ENCODE measurements at regions not wholly inside any gene's neighbourhood (a gene's known extent, or its start where the extent isn't known, plus 50 kb on each side); places are given as distances from the start of the nearest gene placed in this dataset.

DNA sequence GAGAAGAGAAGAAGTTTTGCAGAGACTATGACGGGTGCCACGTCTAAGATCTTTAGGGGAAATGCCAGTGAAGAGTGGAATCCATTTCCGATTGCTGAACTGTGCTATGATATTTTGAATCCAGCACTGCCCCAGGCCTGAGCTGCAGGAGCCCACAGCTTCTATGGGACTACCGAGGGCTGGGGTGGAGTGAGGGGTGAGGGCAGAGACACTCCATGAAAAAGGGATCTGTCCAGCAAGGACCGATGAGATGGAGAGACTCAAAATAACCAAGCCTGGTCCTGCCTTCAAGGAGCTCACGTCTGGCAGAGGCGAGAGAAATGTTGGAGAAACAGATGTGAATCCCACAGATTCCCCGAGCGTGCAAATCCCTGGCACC lies 79.8 kb upstream of the MEF2A start:
- TF ChIP-seq, protein P1, sequence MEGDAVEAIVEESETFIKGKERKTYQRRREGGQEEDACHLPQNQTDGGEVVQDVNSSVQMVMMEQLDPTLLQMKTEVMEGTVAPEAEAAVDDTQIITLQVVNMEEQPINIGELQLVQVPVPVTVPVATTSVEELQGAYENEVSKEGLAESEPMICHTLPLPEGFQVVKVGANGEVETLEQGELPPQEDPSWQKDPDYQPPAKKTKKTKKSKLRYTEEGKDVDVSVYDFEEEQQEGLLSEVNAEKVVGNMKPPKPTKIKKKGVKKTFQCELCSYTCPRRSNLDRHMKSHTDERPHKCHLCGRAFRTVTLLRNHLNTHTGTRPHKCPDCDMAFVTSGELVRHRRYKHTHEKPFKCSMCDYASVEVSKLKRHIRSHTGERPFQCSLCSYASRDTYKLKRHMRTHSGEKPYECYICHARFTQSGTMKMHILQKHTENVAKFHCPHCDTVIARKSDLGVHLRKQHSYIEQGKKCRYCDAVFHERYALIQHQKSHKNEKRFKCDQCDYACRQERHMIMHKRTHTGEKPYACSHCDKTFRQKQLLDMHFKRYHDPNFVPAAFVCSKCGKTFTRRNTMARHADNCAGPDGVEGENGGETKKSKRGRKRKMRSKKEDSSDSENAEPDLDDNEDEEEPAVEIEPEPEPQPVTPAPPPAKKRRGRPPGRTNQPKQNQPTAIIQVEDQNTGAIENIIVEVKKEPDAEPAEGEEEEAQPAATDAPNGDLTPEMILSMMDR (IDR thresholded peaks at IDR 0.05) = no peak
- Histone ChIP-seq H3K36me3 (no peaks in the 10 kb centered on the region), H3K9me3 (no peaks in the 10 kb centered on the region), H3K4me3 (peak overlapping the region; percentile 41 to 57), H3K27me3 (no peaks in the 10 kb centered on the region), H3K4me1 (peaks cover 0 to 17% (median 12%) of the 10 kb centered on the region in 4 donors), H3K27ac (peak overlapping the region; percentile 74 to 77)
- DNase-seq = no peak
- intact Hi-C loops (cut with DNase I; ENCODE audit: low total_unique reads) = no loop called here

DNA sequence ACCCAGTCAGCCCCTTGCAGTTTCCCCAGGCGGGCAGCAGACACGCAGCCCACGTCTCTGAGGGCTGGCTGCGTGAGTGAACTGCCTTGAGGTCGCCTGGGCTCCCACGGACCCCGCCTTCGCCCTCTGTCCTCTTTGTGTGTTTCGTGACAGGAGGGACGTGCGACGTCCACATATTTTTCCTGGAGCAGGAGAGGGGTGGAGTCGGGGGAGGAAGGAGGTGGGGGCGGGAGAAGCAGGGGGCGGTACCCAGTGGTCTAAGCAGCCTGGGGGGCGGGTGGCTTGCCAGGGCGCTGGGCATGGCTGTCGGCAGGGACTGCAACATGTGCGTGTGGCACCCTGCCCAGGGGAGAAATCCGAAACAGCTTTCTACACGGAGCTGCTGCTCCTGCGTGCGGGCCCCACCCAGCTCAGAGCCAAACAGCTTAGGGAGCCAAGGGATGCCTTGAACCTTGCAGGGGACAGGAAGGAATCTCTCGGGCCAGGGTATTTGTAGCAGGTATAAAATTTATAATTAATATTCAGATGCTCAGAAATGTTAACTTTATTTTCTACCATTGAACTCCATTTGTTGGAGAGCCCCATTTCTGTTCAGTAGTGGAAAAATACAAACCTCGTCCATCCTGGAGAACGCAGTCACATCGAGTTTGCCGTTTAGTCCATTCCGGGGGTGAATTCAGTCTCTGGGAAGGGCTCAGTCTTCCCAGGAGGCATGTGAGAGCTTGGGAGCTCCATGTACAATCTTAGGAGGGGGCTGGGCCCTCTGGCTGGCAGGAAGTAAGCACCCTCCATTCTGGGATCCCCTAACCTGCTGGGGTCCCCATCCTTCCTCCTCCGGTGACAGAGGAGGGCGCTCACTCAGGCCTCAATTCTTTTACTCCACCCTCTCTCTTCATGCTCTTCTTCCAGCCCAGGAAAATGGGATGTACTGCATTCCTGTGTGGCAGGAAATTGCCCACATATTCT lies 79.1 kb upstream of the MEF2A start:
- Histone ChIP-seq H3K4me3 (peak overlapping the region; percentile 41 to 57), H3K4me1 (peaks cover 0 to 17% (median 12%) of the 10 kb centered on the region in 4 donors)
- TF ChIP-seq, protein P1 (IDR thresholded peaks at IDR 0.05) = no peak

DNA sequence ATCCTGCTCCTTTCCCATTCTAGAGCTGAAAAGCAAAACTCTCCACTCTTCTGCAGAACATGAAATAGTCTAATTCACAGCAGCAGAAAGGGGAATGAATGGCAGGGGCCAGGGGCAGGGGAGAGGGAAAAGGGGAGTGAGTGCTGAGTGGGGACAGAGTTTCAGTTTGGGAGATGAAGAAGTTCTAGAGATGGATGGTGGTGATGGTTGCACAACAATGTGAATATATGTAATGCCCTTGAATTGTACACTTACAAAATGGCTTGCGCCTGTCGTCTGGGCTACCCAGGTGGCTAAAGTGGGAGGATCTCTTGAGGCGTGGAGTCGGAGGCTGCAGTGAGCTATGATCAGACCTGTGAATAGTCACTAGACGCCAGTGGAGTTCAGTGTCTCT lies 78.5 kb upstream of the MEF2A start:
- Histone ChIP-seq H3K4me3 (peak overlapping the region; percentile 41 to 57), H3K27ac (peak overlapping the region; percentile 74 to 77), H3K4me1 (peaks cover 0 to 17% (median 12%) of the 10 kb centered on the region in 4 donors), H3K27me3 (no peaks in the 10 kb centered on the region), H3K9me3 (no peaks in the 10 kb centered on the region), H3K36me3 (no peaks in the 10 kb centered on the region)
- intact Hi-C loops (cut with DNase I; ENCODE audit: low total_unique reads) = no loop called here
- DNase-seq = no peak
- TF ChIP-seq, protein P1 (IDR thresholded peaks at IDR 0.05) = no peak

More for the DNA sequence above, 79.1 kb upstream of the MEF2A start:
- no peaks in the 10 kb centered on the region for H3K36me3 ChIP-seq
- H3K27me3 ChIP-seq = no peaks in the 10 kb centered on the region
- peak; percentile 87 to 96 for DNase-seq
- no peaks in the 10 kb centered on the region for H3K9me3 ChIP-seq
- peak overlapping the region; percentile 74 to 77 for H3K27ac ChIP-seq
- intact Hi-C loops (cut with DNase I; ENCODE audit: low total_unique reads) = no loop called here

DNA sequence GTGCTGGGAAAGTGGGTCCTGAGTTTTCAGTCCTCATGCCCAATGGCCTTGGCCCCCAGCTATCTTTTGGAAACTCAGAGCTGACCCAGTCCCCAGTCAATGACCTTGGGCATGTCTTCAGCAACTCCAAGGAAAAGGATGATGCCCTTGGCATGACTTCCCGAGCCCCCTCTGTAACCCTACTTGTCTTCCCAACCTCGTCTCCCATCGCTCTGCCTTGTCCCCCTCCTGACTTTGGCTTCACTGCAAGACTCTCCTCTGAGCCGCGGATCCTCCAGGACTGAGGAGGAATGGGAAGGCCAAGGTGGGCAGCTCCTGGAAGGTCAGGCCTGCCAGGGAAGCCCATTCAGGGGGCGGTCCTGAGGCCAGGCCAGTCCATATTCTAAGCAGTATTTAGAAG lies 73.5 kb upstream of the MEF2A start:
- TF ChIP-seq, protein P1 (IDR thresholded peaks at IDR 0.05) = no peak
- Histone ChIP-seq H3K27me3 (no peaks in the 10 kb centered on the region), H3K4me3 (no peak overlapping the region), H3K4me1 (peaks cover 0 to 13% (median 2%) of the 10 kb centered on the region in 4 donors), H3K27ac (no peak overlapping the region), H3K36me3 (no peaks in the 10 kb centered on the region), H3K9me3 (no peaks in the 10 kb centered on the region)
- DNase-seq = no peak
- intact Hi-C loops (cut with DNase I; ENCODE audit: low total_unique reads) = no loop called here

DNA sequence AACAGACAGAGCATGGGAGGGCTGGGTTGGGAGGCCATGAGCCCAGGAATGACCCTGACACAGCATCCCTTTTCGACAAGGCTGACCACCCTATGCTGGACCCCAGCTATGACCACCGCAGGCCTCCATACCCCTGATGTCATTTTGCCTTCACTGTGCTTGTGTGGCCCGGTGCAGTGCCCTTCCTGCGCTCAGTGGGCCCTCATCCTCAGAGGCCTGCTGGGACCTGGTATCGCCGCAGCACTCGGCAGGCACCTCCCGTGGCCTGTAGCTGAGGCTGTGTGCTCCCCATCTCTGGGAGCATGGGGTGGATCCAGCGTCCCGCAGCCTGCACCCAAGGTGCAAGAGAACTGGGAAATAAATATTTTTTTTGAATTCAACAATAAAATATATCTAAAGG lies 73.1 kb upstream of the MEF2A start:
- peaks cover 0 to 11% (median 0%) of the 10 kb centered on the region in 4 donors for H3K4me1 ChIP-seq
- H3K27me3 ChIP-seq = no peaks in the 10 kb centered on the region
- H3K4me3 ChIP-seq = no peak overlapping the region
- intact Hi-C loops (cut with DNase I; ENCODE audit: low total_unique reads) = no loop called here
- TF ChIP-seq, protein P1 (IDR thresholded peaks at IDR 0.05) = no peak
- H3K36me3 ChIP-seq = no peaks in the 10 kb centered on the region
- H3K27ac ChIP-seq = no peak overlapping the region
- H3K9me3 ChIP-seq = no peaks in the 10 kb centered on the region
- no peak for DNase-seq

Data from tibial artery (tissue), 4 donors.